ENCODE measurements at regions not wholly inside any gene's neighbourhood (a gene's known extent, or its start where the extent isn't known, plus 50 kb on each side); places are given as distances from the start of the nearest gene placed in this dataset.

- Mint-ChIP-seq H3K4me3 (no peak overlapping the region), H3K27ac (no peak overlapping the region), H3K36me3 (0 out of 2 replicates have a peak, but pooled peaks cover 3% of the 10 kb centered on the region), H3K9me3 (peaks cover 12% of the 10 kb centered on the region), H3K27me3 (ENCODE audit: low read depth) (peaks cover 3% of the 10 kb centered on the region; the same call in 1 of the 2 replicates), H3K4me1 (peaks cover 17% of the 10 kb centered on the region)
- POLR2A ChIA-PET, result no interaction called here
- ATAC-seq, result no peak
- CTCF ChIA-PET, result interaction anchor here (0.7 kb wide), 1 partner anchor 58 kb away, joined by 3 read pairs; no protein-coding TSS in a partner anchor
- TF ChIP-seq GABPB1 (CRISPR knock-in tag; IDR thresholded peaks at IDR 0.05), result no peak
- DNase-seq (ENCODE audit: low spot score), result no peak
Measured at GRCh38 chr17:72488555-72489271, 367.9 kb downstream of the SOX9 start.

- TF ChIP-seq STAT6 (CRISPR knock-in tag; conservative IDR thresholded peaks at IDR 0.05; ENCODE audit: low read depth) (no peak), TEAD4 (CRISPR knock-in tag; IDR thresholded peaks at IDR 0.05) (no peak), HMGXB4 (CRISPR knock-in tag; IDR thresholded peaks at IDR 0.05) (no peak), SMAD3 (CRISPR knock-in tag; IDR thresholded peaks at IDR 0.05; ENCODE audit: borderline replicate concordance) (no peak), NFYB (CRISPR knock-in tag; conservative IDR thresholded peaks at IDR 0.05; ENCODE audit: low read depth) (no peak), ZNF281 (CRISPR knock-in tag; IDR thresholded peaks at IDR 0.05) (no peak), USF1 (CRISPR knock-in tag; IDR thresholded peaks at IDR 0.05) (no peak), IRF1 (CRISPR knock-in tag; IDR thresholded peaks at IDR 0.05) (no peak)
- ChIA-PET POLR2A (no interaction called here), CTCF (interaction anchor here (0.7 kb wide), 1 partner anchor 58 kb away, joined by 3 read pairs; no protein-coding TSS in a partner anchor)
- peaks cover 12% of the 10 kb centered on the region for H3K9me3 Mint-ChIP-seq
- DNase-seq (ENCODE audit: low spot score) (no peak), ATAC-seq (0 out of 2 replicates have a peak, but pooled peaks have one; percentile 24)
- H3K36me3 Mint-ChIP-seq, result 0 out of 2 replicates have a peak, but pooled peaks cover 3% of the 10 kb centered on the region
- no peak overlapping the region for H3K27ac Mint-ChIP-seq
- H3K27me3 Mint-ChIP-seq (ENCODE audit: low read depth), result peaks cover 3% of the 10 kb centered on the region; the same call in 1 of the 2 replicates
- no peak overlapping the region for H3K4me3 Mint-ChIP-seq
- H3K4me1 Mint-ChIP-seq, result peaks cover 13% of the 10 kb centered on the region
Measured at GRCh38 chr17:72489272-72489641, 368.4 kb downstream of the SOX9 start.

- Mint-ChIP-seq H3K36me3 (0 out of 2 replicates have a peak, but pooled peaks cover 3% of the 10 kb centered on the region), H3K9me3 (peaks cover 12% of the 10 kb centered on the region), H3K4me1 (peaks cover 13% of the 10 kb centered on the region), H3K27ac (no peak overlapping the region), H3K27me3 (ENCODE audit: low read depth) (peaks cover 3% of the 10 kb centered on the region; the same call in 1 of the 2 replicates), H3K4me3 (no peak overlapping the region)
- ChIA-PET CTCF (no interaction called here), POLR2A (no interaction called here)
- DNase-seq (ENCODE audit: low spot score) (no peak), ATAC-seq (no peak)
- TF ChIP-seq CDX4 (CRISPR knock-in tag; IDR thresholded peaks at IDR 0.05; ENCODE audit: borderline replicate concordance) (no peak), HMGA2 (CRISPR knock-in tag; IDR thresholded peaks at IDR 0.05) (no peak), SMAD3 (CRISPR knock-in tag; IDR thresholded peaks at IDR 0.05; ENCODE audit: borderline replicate concordance) (no peak), ZNF219 (CRISPR knock-in tag; IDR thresholded peaks at IDR 0.05; ENCODE audit: borderline replicate concordance) (no peak), ZSCAN18 (CRISPR knock-in tag; IDR thresholded peaks at IDR 0.05) (no peak), ZNF425 (CRISPR knock-in tag; conservative IDR thresholded peaks at IDR 0.05) (no peak), FOXP1 (CRISPR knock-in tag; IDR thresholded peaks at IDR 0.05; ENCODE audit: borderline replicate concordance) (no peak), ZNF671 (CRISPR knock-in tag; IDR thresholded peaks at IDR 0.05) (no peak), RORB (CRISPR knock-in tag; IDR thresholded peaks at IDR 0.05) (no peak)
Measured at GRCh38 chr17:72491102-72491501, 370.3 kb downstream of the SOX9 start.

Measured in WTC11 (cell line).